ENCODE measurements at regions not wholly inside any gene's neighbourhood (a gene's known extent, or its start where the extent isn't known, plus 50 kb on each side); places are given as distances from the start of the nearest gene placed in this dataset.
A peak's percentile ranks its signal among the peaks of the same experiment; 100 is the strongest.

- DNase-seq (ENCODE audit: low read depth) = no peak
- TF ChIP-seq CTCF (conservative IDR thresholded peaks at IDR 0.05; ENCODE audit: control insufficient read depth, insufficient read depth, low read depth, low read length) = no peak
- no peak overlapping the region for H3K4me3 ChIP-seq (ENCODE audit: control insufficient read depth, low read depth, low read length)
Measured at GRCh38 chr1:70762386-70762785, 285.2 kb downstream of the PTGER3 start.

- no peak overlapping the region for H3K4me3 ChIP-seq (ENCODE audit: control insufficient read depth, low read depth, low read length)
- no peak for TF ChIP-seq CTCF (conservative IDR thresholded peaks at IDR 0.05; ENCODE audit: control insufficient read depth, insufficient read depth, low read depth, low read length)
- peak; percentile 19 for DNase-seq (ENCODE audit: low read depth)
Measured at GRCh38 chr1:70764747-70765146, 282.9 kb downstream of the PTGER3 start.

- no peak overlapping the region for H3K4me3 ChIP-seq (ENCODE audit: control insufficient read depth, low read depth, low read length)
- DNase-seq (ENCODE audit: low read depth) = peak; percentile 23
- no peak for TF ChIP-seq CTCF (conservative IDR thresholded peaks at IDR 0.05; ENCODE audit: control insufficient read depth, insufficient read depth, low read depth, low read length)
Measured at GRCh38 chr1:70767377-70767776, 280.2 kb downstream of the PTGER3 start.

- no peak for TF ChIP-seq CTCF (conservative IDR thresholded peaks at IDR 0.05; ENCODE audit: control insufficient read depth, insufficient read depth, low read depth, low read length)
- no peak overlapping the region for H3K4me3 ChIP-seq (ENCODE audit: control insufficient read depth, low read depth, low read length)
- DNase-seq (ENCODE audit: low read depth) = no peak
Measured at GRCh38 chr1:70768216-70768615, 279.4 kb downstream of the PTGER3 start.

- peak; percentile 39 for DNase-seq (ENCODE audit: low read depth)
- TF ChIP-seq CTCF (conservative IDR thresholded peaks at IDR 0.05; ENCODE audit: control insufficient read depth, insufficient read depth, low read depth, low read length) = no peak
Measured at GRCh38 chr1:70778056-70778762, 269.4 kb downstream of the PTGER3 start.

GRCh38 chr1:70778934-70779333 is 268.7 kb downstream of the PTGER3 start:
- DNase-seq (ENCODE audit: low read depth) = peak; percentile 14
- no peak overlapping the region for H3K4me3 ChIP-seq (ENCODE audit: control insufficient read depth, low read depth, low read length)
- no peak for TF ChIP-seq CTCF (conservative IDR thresholded peaks at IDR 0.05; ENCODE audit: control insufficient read depth, insufficient read depth, low read depth, low read length)

More at GRCh38 chr1:70778056-70778762, 269.4 kb downstream of the PTGER3 start:
- H3K4me3 ChIP-seq (ENCODE audit: control insufficient read depth, low read depth, low read length) = no peak overlapping the region
